H1 (cell line): ENCODE measurements at regions not wholly inside any gene's neighbourhood (a gene's known extent, or its start where the extent isn't known, plus 50 kb on each side); places are given as distances from the start of the nearest gene placed in this dataset.

Experiments used
- CTCF ChIA-PET: fragments of 300-600 bp; sonication (Branson Sonifier 250); formaldehyde crosslinking; loops from one replicate; lab custom pipeline; 2021; ENCODE audit not compliant: partially characterized antibody; lab: Charles Lee
- POLR2A ChIA-PET: fragments of 300-600 bp; sonication (Branson Sonifier 250); formaldehyde crosslinking; loops from one replicate; lab custom pipeline; 2021; ENCODE audit warnings: inconsistent platforms; ENCODE audit not compliant: partially characterized antibody; lab: Charles Lee
- DNase-seq, 2 experiments: peaks; one replicate each; pipeline versions ENCODE4 v3.0.0 to v3.0.0-alpha.2; 2010 to 2022; ENCODE audit warnings: low spot score in 2 of 2, low read depth in 1 of 2, mixed read lengths in 1 of 2
- FAIRE-seq: peaks from 2 replicates; lab custom pipeline; 2011; peaks lifted over from hg19 to GRCh38; lab: Jason Lieb, UNC
- H2AFZ ChIP-seq: 2 replicates; pipeline ENCODE4 v1.8.1; 2012; ENCODE audit warnings: low read length, inconsistent platforms
- H2AK5ac ChIP-seq: 2 replicates; pipeline ENCODE4 v1.6.1; 2013; ENCODE audit warnings: low read depth, low read length
- H2BK120ac ChIP-seq: replicated peaks from 2 replicates; pipeline ENCODE3; 2013; ENCODE audit warnings: low read depth, low read length, inconsistent platforms
- H2BK12ac ChIP-seq: 2 replicates; pipeline ENCODE4 v1.6.1; 2013; ENCODE audit warnings: low read depth, low read length
- H2BK15ac ChIP-seq: 2 replicates; pipeline ENCODE4 v1.6.1; 2013; ENCODE audit warnings: low read length
- H2BK20ac ChIP-seq: 2 replicates; pipeline ENCODE4 v1.6.1; 2013; ENCODE audit warnings: low read length
- H2BK5ac ChIP-seq: 2 replicates; pipeline ENCODE4 v1.6.1; 2013; ENCODE audit warnings: low read depth, low read length
- H3K14ac ChIP-seq: 2 replicates; pipeline ENCODE4 v1.6.1; 2013; ENCODE audit warnings: inconsistent platforms; ENCODE audit not compliant: insufficient read length
- H3K18ac ChIP-seq: 2 replicates; pipeline ENCODE4 v1.6.1; 2013; ENCODE audit warnings: low read length; ENCODE audit errors: extremely low read depth
- H3K23ac ChIP-seq: 2 replicates; pipeline ENCODE4 v1.6.1; 2013; ENCODE audit warnings: inconsistent platforms; ENCODE audit not compliant: insufficient read length
- H3K23me2 ChIP-seq: 2 replicates; pipeline ENCODE4 v1.6.1; 2013; ENCODE audit warnings: low read depth, low read length
- H3K27ac ChIP-seq: 2 replicates; pipeline ENCODE4 v1.6.1; 2011; ENCODE audit warnings: low read depth, low read length, inconsistent platforms
- H3K27me3 ChIP-seq, 4 experiments: replicated peaks in 1 of 4; 1 replicate in 1 of 4; 2 replicates in 3 of 4; pipeline versions ENCODE4 v1.6.1 to v1.8.1; 2011 to 2013; ENCODE audit warnings: low read length in 3 of 4, mild to moderate bottlenecking in 3 of 4, inconsistent platforms in 2 of 4, mixed read lengths in 2 of 4, moderate library complexity in 1 of 4; ENCODE audit not compliant: control insufficient read depth in 3 of 4, insufficient read depth in 3 of 4; ENCODE audit errors: extremely low read depth in 1 of 4
- H3K36me3 ChIP-seq, 4 experiments: 2 replicates each; pipeline versions ENCODE4 v1.6.1 to v1.8.1; 2011 to 2013; ENCODE audit warnings: mild to moderate bottlenecking in 4 of 4, low read length in 3 of 4, moderate library complexity in 2 of 4, control low read depth in 1 of 4, inconsistent platforms in 1 of 4; ENCODE audit not compliant: insufficient read depth in 4 of 4, control insufficient read depth in 2 of 4
- H3K4ac ChIP-seq: replicated peaks from 2 replicates; pipeline ENCODE3; 2013; ENCODE audit warnings: low read length, low read depth, mixed read lengths, inconsistent platforms; ENCODE audit not compliant: insufficient read length
- H3K4me1 ChIP-seq, 4 experiments: replicated peaks in 1 of 4; 1 replicate in 1 of 4; 2 replicates in 3 of 4; pipeline versions ENCODE4 v1.6.1 to v1.8.1; 2011 to 2013; ENCODE audit warnings: low read length in 3 of 4, inconsistent platforms in 2 of 4, mixed read lengths in 1 of 4; ENCODE audit not compliant: insufficient read depth in 4 of 4, control insufficient read depth in 3 of 4
- H3K4me2 ChIP-seq, 2 experiments: 2 replicates each; pipeline versions ENCODE4 v1.6.1 to v1.8.1; 2011 to 2013; ENCODE audit warnings: low read depth in 2 of 2, low read length in 2 of 2, control low read depth in 1 of 2, inconsistent platforms in 1 of 2, mild to moderate bottlenecking in 1 of 2; ENCODE audit not compliant: insufficient read depth in 1 of 2
- H3K4me3 ChIP-seq, 4 experiments: fragments of 200-600, 300-600 bp in 1 of 4; sonication (generic), shearing (Covaris generic), sonication (Bioruptor Twin) in 1 of 4; 2 replicates each; pipeline versions ENCODE4 v1.5.1 to v1.8.1; 2011 to 2016; ENCODE audit warnings: low read length in 4 of 4, low read depth in 3 of 4, control low read depth in 2 of 4, inconsistent platforms in 2 of 4, mild to moderate bottlenecking in 2 of 4, mixed read lengths in 1 of 4, moderate library complexity in 1 of 4; ENCODE audit not compliant: insufficient read depth in 2 of 4; ENCODE audit errors: extremely low read depth in 1 of 4
- H3K56ac ChIP-seq: replicated peaks from 2 replicates; pipeline ENCODE3; 2013; ENCODE audit warnings: low read depth, mild to moderate bottlenecking, mixed read lengths, low read length, inconsistent platforms; ENCODE audit not compliant: insufficient read length
- H3K79me1 ChIP-seq: 2 replicates; pipeline ENCODE4 v1.6.1; 2013; ENCODE audit warnings: low read depth, low read length, control low read depth
- H3K79me2 ChIP-seq, 2 experiments: 2 replicates each; pipeline versions ENCODE4 v1.6.1 to v1.8.1; 2012 to 2013; ENCODE audit warnings: low read length in 2 of 2, mild to moderate bottlenecking in 2 of 2, inconsistent platforms in 1 of 2; ENCODE audit not compliant: insufficient read depth in 2 of 2, control insufficient read depth in 1 of 2
- H3K9ac ChIP-seq, 4 experiments: replicated peaks in 1 of 4; 1 replicate in 1 of 4; 2 replicates in 3 of 4; pipeline versions ENCODE4 v1.6.1 to v1.8.1; 2011 to 2013; ENCODE audit warnings: low read depth in 3 of 4, low read length in 3 of 4, control low read depth in 2 of 4, mild to moderate bottlenecking in 2 of 4, moderate library complexity in 2 of 4, inconsistent platforms in 1 of 4; ENCODE audit errors: extremely low read depth in 1 of 4
- H3K9me3 ChIP-seq, 2 experiments: 2 replicates each; pipeline versions ENCODE4 v1.6.1 to v1.8.1; 2012 to 2013; ENCODE audit warnings: mild to moderate bottlenecking in 2 of 2, moderate library complexity in 2 of 2, control low read depth in 1 of 2, inconsistent platforms in 1 of 2, low read depth in 1 of 2, low read length in 1 of 2, mixed read lengths in 1 of 2; ENCODE audit not compliant: insufficient read depth in 2 of 2
- H4K20me1 ChIP-seq, 2 experiments: replicated peaks in 1 of 2; 2 replicates each; pipeline versions ENCODE3 to v1.8.1; 2011 to 2013; ENCODE audit warnings: inconsistent platforms in 2 of 2, low read length in 2 of 2, mild to moderate bottlenecking in 1 of 2; ENCODE audit not compliant: insufficient read depth in 2 of 2, control insufficient read depth in 1 of 2
- H4K5ac ChIP-seq: 2 replicates; pipeline ENCODE4 v1.6.1; 2013; ENCODE audit warnings: low read length, low read depth, mixed read lengths, inconsistent platforms; ENCODE audit not compliant: insufficient read length
- H4K8ac ChIP-seq: 2 replicates; pipeline ENCODE4 v1.8.0; 2013; ENCODE audit warnings: mild to moderate bottlenecking, moderate library complexity, low read length, inconsistent platforms; ENCODE audit not compliant: insufficient read depth; ENCODE audit errors: extremely low read depth
- H4K91ac ChIP-seq: replicated peaks from 2 replicates; pipeline ENCODE3; 2013; ENCODE audit warnings: low read length, mixed read lengths, inconsistent platforms; ENCODE audit not compliant: insufficient read length
- BCL11A ChIP-seq, 2 experiments: IDR thresholded peaks; one replicate each; pipeline ENCODE4 v1.6.1; 2011; ENCODE audit warnings: low read depth in 2 of 2, low read length in 2 of 2, mild to moderate bottlenecking in 2 of 2
- CTBP2 ChIP-seq: IDR thresholded peaks from 2 replicates; pipeline ENCODE4 v1.7.0; 2011; ENCODE audit warnings: borderline replicate concordance, mild to moderate bottlenecking, moderate library complexity, mixed read lengths, low read length; ENCODE audit not compliant: insufficient read depth, insufficient read length
- CTCF ChIP-seq, 3 experiments: IDR thresholded peaks; 1 replicate in 2 of 3; 2 replicates in 1 of 3; pipeline versions ENCODE4 v1.5.1 to v1.6.1; 2011; ENCODE audit warnings: low read length in 3 of 3, mild to moderate bottlenecking in 3 of 3, inconsistent platforms in 2 of 3, low read depth in 1 of 3, moderate library complexity in 1 of 3; ENCODE audit not compliant: insufficient read depth in 1 of 3; ENCODE audit errors: control extremely low read depth in 1 of 3
- FOSL1 ChIP-seq: IDR thresholded peaks from 2 replicates; pipeline ENCODE4 v1.6.1; 2011; ENCODE audit warnings: mild to moderate bottlenecking, low read depth, low read length, moderate library complexity; ENCODE audit not compliant: insufficient read depth
- GTF2F1 ChIP-seq: IDR thresholded peaks from 2 replicates; pipeline ENCODE4 v1.6.1; 2012; ENCODE audit warnings: low read depth, low read length, improper control_type of control experiment, borderline replicate concordance
- KDM4A ChIP-seq: IDR thresholded peaks from one replicate; pipeline ENCODE4 v1.7.1; 2012; ENCODE audit warnings: low read depth, mild to moderate bottlenecking, moderate library complexity, low read length, inconsistent platforms; ENCODE audit not compliant: severe bottlenecking
- SIN3A ChIP-seq, 2 experiments: IDR thresholded peaks in 1 of 2; conservative IDR thresholded peaks in 1 of 2; 2 replicates each; pipeline ENCODE4 v1.6.1; 2011 to 2012; ENCODE audit warnings: low read length in 2 of 2, improper control_type of control experiment in 1 of 2, low read depth in 1 of 2, mild to moderate bottlenecking in 1 of 2
- SIRT6 ChIP-seq: IDR thresholded peaks from one replicate; pipeline ENCODE4 v1.7.1; 2012; ENCODE audit warnings: low read length, inconsistent platforms
- WGBS, 2 experiments: shearing (Covaris generic) in 1 of 2; methylation state at CpG; one replicate each; pipeline versions ENCODE4 v1.1.6 to v1.1.7; 2013 to 2015; ENCODE audit warnings: low lambda C conversion rate in 2 of 2, mixed read lengths in 2 of 2, inconsistent platforms in 1 of 2, low coverage in 1 of 2, missing lambda C conversion rate in 1 of 2; ENCODE audit not compliant: insufficient replicate concordance in 2 of 2, insufficient coverage in 1 of 2, insufficient read length in 1 of 2; ENCODE audit errors: extremely low coverage in 1 of 2, missing lambda C conversion rate in 1 of 2; 5-methylcytosine and 5-hydroxymethylcytosine counted together

GRCh38 chr2:150091846-150092245 is 395.6 kb downstream of the RND3 start:
- H3K4me1 ChIP-seq, result peaks cover 0 to 7% (median 2%) of the 10 kb centered on the region in 4 experiments; a peak in 3 of 7 replicates
- no peak overlapping the region for H3K4ac ChIP-seq
- no peak overlapping the region for H3K14ac ChIP-seq
- H4K91ac ChIP-seq, result no peak overlapping the region
- FAIRE-seq (no peak), DNase-seq (no peak)
- no peak overlapping the region for H3K4me3 ChIP-seq
- no peak overlapping the region for H3K27ac ChIP-seq
- H2BK5ac ChIP-seq, result no peak overlapping the region
- ChIA-PET POLR2A (no interaction called here), CTCF (no interaction called here)
- no peak overlapping the region for H3K23ac ChIP-seq
- H3K23me2 ChIP-seq, result no peaks in the 10 kb centered on the region
- H3K18ac ChIP-seq, result no peak overlapping the region
- no peak overlapping the region for H4K8ac ChIP-seq
- H2BK20ac ChIP-seq, result no peak overlapping the region
- no peaks in the 10 kb centered on the region for H3K79me2 ChIP-seq
- H3K27me3 ChIP-seq, result peaks cover 0 to 1% (median 0%) of the 10 kb centered on the region in 4 experiments; a peak in 1 of 7 replicates
- no peak overlapping the region for H3K4me2 ChIP-seq
- no peak overlapping the region; a peak in 1 of 7 replicates for H3K9ac ChIP-seq
- 0 out of 2 replicates have a peak overlapping the region, but pooled peaks have one; percentile 17 for H2AFZ ChIP-seq
- H3K79me1 ChIP-seq, result no peaks in the 10 kb centered on the region
- H3K36me3 ChIP-seq, result no peaks in the 10 kb centered on the region; a peak in 1 of 8 replicates
- no peaks in the 10 kb centered on the region for H3K9me3 ChIP-seq
- no peak overlapping the region for H2AK5ac ChIP-seq
- no peak overlapping the region for H4K5ac ChIP-seq
- H2BK12ac ChIP-seq, result no peak overlapping the region
- no peak overlapping the region for H3K56ac ChIP-seq
- no peaks in the 10 kb centered on the region for H4K20me1 ChIP-seq
- no peak overlapping the region for H2BK120ac ChIP-seq
- WGBS, 2 experiments, result 94% methylated on average over 4 of the region's 4 CpGs; no CpG with 5 or more reads in 1 of the 2 experiments
- TF ChIP-seq BCL11A (IDR thresholded peaks at IDR 0.05; ENCODE audit: low read depth in 2 of 2, low read length in 2 of 2) (no peak), KDM4A (no peak), FOSL1 (no peak), CTCF (IDR thresholded peaks at IDR 0.05; ENCODE audit: control extremely low read depth in 1 of 3, insufficient read depth in 1 of 3, low read depth in 1 of 3, low read length in 3 of 3) (no peak), SIRT6 (no peak), CTBP2 (no peak), SIN3A (conservative IDR thresholded peaks at IDR 0.05 in 1 of 2, IDR thresholded peaks at IDR 0.05 in 1 of 2; ENCODE audit: low read depth in 1 of 2, low read length in 2 of 2) (no peak), GTF2F1 (no peak)
- H2BK15ac ChIP-seq, result no peak overlapping the region
